ENCODE measurements at regions not wholly inside any gene's neighbourhood (a gene's known extent, or its start where the extent isn't known, plus 50 kb on each side); places are given as distances from the start of the nearest gene placed in this dataset.

DNA sequence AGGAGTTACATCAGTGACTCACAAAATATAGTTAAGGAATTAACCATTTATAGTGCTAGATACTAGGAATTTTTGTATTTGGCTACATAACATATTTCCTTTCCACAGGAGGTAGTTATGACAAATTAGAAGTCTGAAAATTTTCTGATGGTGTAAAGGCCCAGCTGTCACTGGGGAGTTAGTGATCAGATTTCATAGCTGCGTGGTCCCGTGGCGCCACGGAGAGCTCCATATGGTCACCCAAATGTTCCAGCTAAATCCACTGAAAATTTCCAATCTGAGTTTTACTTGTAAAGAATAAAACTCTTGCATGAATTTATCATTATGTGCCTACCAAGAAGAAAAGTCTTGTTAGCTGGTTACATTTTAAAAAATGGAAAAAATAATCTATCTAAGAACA, 368.9 kb upstream of the PLSCR5 start:
- DNase-seq (ENCODE audit: low spot score) = no peak
- ChIA-PET POLR2A (no interaction called here), CTCF (ENCODE audit: unreplicated experiment) (no interaction called here)
- Histone ChIP-seq H3K9me3 (ENCODE audit: low read length) (no peaks in the 10 kb centered on the region), H3K9me2 (ENCODE audit: insufficient read depth, low read length) (no peaks in the 10 kb centered on the region), H3K4me2 (ENCODE audit: low read length) (no peak overlapping the region), H3K4me1 (ENCODE audit: insufficient read depth, low read length, poor library complexity, severe bottlenecking) (no peaks in the 10 kb centered on the region), H3K27ac (ENCODE audit: low read depth, low read length, poor library complexity, severe bottlenecking) (no peak overlapping the region), H3K79me2 (ENCODE audit: insufficient read depth, low read depth, low read length) (no peaks in the 10 kb centered on the region), H3K36me3 (ENCODE audit: insufficient read depth, low read length) (no peaks in the 10 kb centered on the region), H3K4me3 (ENCODE audit: low read depth, low read length, poor library complexity, severe bottlenecking) (no peak overlapping the region), H2AFZ (ENCODE audit: low read length) (no peak overlapping the region), H4K20me1 (ENCODE audit: insufficient read depth, low read length) (no peaks in the 10 kb centered on the region)
- intact Hi-C loops (cut with micrococcal nuclease; ENCODE audit: unreplicated experiment) = no loop called here
- TF ChIP-seq EZH2phosphoT487 (IDR thresholded peaks at IDR 0.05; ENCODE audit: borderline replicate concordance, low read depth, low read length) (no peak), CTCF (conservative IDR thresholded peaks at IDR 0.05; ENCODE audit: low read length) (no peak)
- BruUV-seq (replicated peaks) = no TSS peak

- H3K9me2 ChIP-seq (ENCODE audit: insufficient read depth, low read length) = no peaks in the 10 kb centered on the region
- H3K4me2 ChIP-seq (ENCODE audit: low read length) = no peak overlapping the region
- no peaks in the 10 kb centered on the region for H3K36me3 ChIP-seq (ENCODE audit: insufficient read depth, low read length)
- no peaks in the 10 kb centered on the region for H4K20me1 ChIP-seq (ENCODE audit: insufficient read depth, low read length)
- CTCF ChIA-PET (ENCODE audit: unreplicated experiment) = no interaction called here
- H3K4me1 ChIP-seq (ENCODE audit: insufficient read depth, low read length, poor library complexity, severe bottlenecking) = no peaks in the 10 kb centered on the region
- no peaks in the 10 kb centered on the region for H3K9me3 ChIP-seq (ENCODE audit: low read length)
- H2AFZ ChIP-seq (ENCODE audit: low read length) = no peak overlapping the region
- BruUV-seq (replicated peaks) = no TSS peak
- intact Hi-C loops (cut with micrococcal nuclease; ENCODE audit: unreplicated experiment) = no loop called here
- H3K27ac ChIP-seq (ENCODE audit: low read depth, low read length, poor library complexity, severe bottlenecking) = no peak overlapping the region
- no peaks in the 10 kb centered on the region for H3K79me2 ChIP-seq (ENCODE audit: insufficient read depth, low read depth, low read length)
- no peak for TF ChIP-seq EZH2phosphoT487 (IDR thresholded peaks at IDR 0.05; ENCODE audit: borderline replicate concordance, low read depth, low read length)
- no peak for TF ChIP-seq CTCF (conservative IDR thresholded peaks at IDR 0.05; ENCODE audit: low read length)
- no peak for DNase-seq (ENCODE audit: low spot score)
- POLR2A ChIA-PET = no interaction called here
- no peak overlapping the region for H3K4me3 ChIP-seq (ENCODE audit: low read depth, low read length, poor library complexity, severe bottlenecking)
Measured at GRCh38 chr3:146972726-146973125, 367.6 kb upstream of the PLSCR5 start.

- BruUV-seq (replicated peaks) = no TSS peak
- intact Hi-C loops (cut with micrococcal nuclease; ENCODE audit: unreplicated experiment) = no loop called here
- no peaks in the 10 kb centered on the region for H3K79me2 ChIP-seq (ENCODE audit: insufficient read depth, low read depth, low read length)
- no peaks in the 10 kb centered on the region for H3K9me3 ChIP-seq (ENCODE audit: low read length)
- no peak overlapping the region for H3K4me2 ChIP-seq (ENCODE audit: low read length)
- TF ChIP-seq CTCF (conservative IDR thresholded peaks at IDR 0.05; ENCODE audit: low read length) (no peak), EZH2phosphoT487 (IDR thresholded peaks at IDR 0.05; ENCODE audit: borderline replicate concordance, low read depth, low read length) (no peak)
- no peaks in the 10 kb centered on the region for H4K20me1 ChIP-seq (ENCODE audit: insufficient read depth, low read length)
- no peaks in the 10 kb centered on the region for H3K36me3 ChIP-seq (ENCODE audit: insufficient read depth, low read length)
- H2AFZ ChIP-seq (ENCODE audit: low read length) = no peak overlapping the region
- H3K4me3 ChIP-seq (ENCODE audit: low read depth, low read length, poor library complexity, severe bottlenecking) = no peak overlapping the region
- H3K4me1 ChIP-seq (ENCODE audit: insufficient read depth, low read length, poor library complexity, severe bottlenecking) = no peaks in the 10 kb centered on the region
- ChIA-PET CTCF (ENCODE audit: unreplicated experiment) (no interaction called here), POLR2A (no interaction called here)
- no peak for DNase-seq (ENCODE audit: low spot score)
- no peak overlapping the region for H3K27ac ChIP-seq (ENCODE audit: low read depth, low read length, poor library complexity, severe bottlenecking)
- no peaks in the 10 kb centered on the region for H3K9me2 ChIP-seq (ENCODE audit: insufficient read depth, low read length)
Measured at GRCh38 chr3:146970236-146970635, 365.1 kb upstream of the PLSCR5 start.

Data from OCI-LY7 (cell line).